IMR-90 (cell line): ENCODE measurements at regions not wholly inside any gene's neighbourhood (a gene's known extent, or its start where the extent isn't known, plus 50 kb on each side); places are given as distances from the start of the nearest gene placed in this dataset.

Experiments
- ATAC-seq: fragments of 200-7000 bp; cut with Tn5 transposase; 2 replicates; pipeline ENCODE4 v1.9.1; 2020; ENCODE audit warnings: low read depth, mild to moderate bottlenecking, moderate library complexity
- BruUV-seq: library from RNA; stranded (reverse); fragments of 400-500 nt; replicated peaks from 2 replicates; lab custom pipeline; 2021; lab: Mats Ljungman, UMichigan
- CTCF ChIA-PET: fragments of 300-600 bp; formaldehyde crosslinking; extraction: SDS; loops from one replicate; lab custom pipeline; 2021; ENCODE audit warnings: antibody characterized with exemption; lab: Yijun Ruan, JAX
- POLR2A ChIA-PET: fragments of 300-600 bp; sonication (Branson Sonifier 250); formaldehyde crosslinking; loops from one replicate; lab custom pipeline; 2022; ENCODE audit warnings: antibody characterized with exemption; ENCODE audit not compliant: unreplicated experiment; lab: Charles Lee
- DNase-seq: peaks from one replicate; pipeline ENCODE4 v3.0.0; 2013
- H2AFZ ChIP-seq: replicated peaks from 2 replicates; pipeline ENCODE3; 2013; ENCODE audit warnings: low read length, mild to moderate bottlenecking; ENCODE audit not compliant: poor library complexity
- H2AK5ac ChIP-seq: 2 replicates; pipeline ENCODE4 v1.6.1; 2013; ENCODE audit warnings: low read depth, low read length, inconsistent platforms
- H2AK9ac ChIP-seq: replicated peaks from 2 replicates; pipeline ENCODE3; 2013; ENCODE audit warnings: mild to moderate bottlenecking, low read depth, low read length, moderate library complexity; ENCODE audit not compliant: poor library complexity
- H2BK120ac ChIP-seq: 2 replicates; pipeline ENCODE4 v1.6.1; 2013; ENCODE audit warnings: low read depth, low read length, inconsistent platforms
- H2BK15ac ChIP-seq: 3 replicates; pipeline ENCODE4 v1.6.1; 2013; ENCODE audit warnings: low read depth, low read length, inconsistent platforms
- H2BK20ac ChIP-seq: 2 replicates; pipeline ENCODE4 v1.6.1; 2013; ENCODE audit warnings: low read depth, mild to moderate bottlenecking, inconsistent platforms, low read length, moderate library complexity
- H2BK5ac ChIP-seq: 2 replicates; pipeline ENCODE4 v1.6.1; 2013; ENCODE audit warnings: mild to moderate bottlenecking, low read depth, low read length, inconsistent platforms; ENCODE audit not compliant: poor library complexity, severe bottlenecking
- H3K14ac ChIP-seq: replicated peaks from 2 replicates; pipeline ENCODE4 v1.6.1; 2013; ENCODE audit warnings: low read depth, low read length, inconsistent platforms
- H3K18ac ChIP-seq: 2 replicates; pipeline ENCODE4 v1.6.1; 2013; ENCODE audit warnings: low read depth, low read length, control low read depth
- H3K23ac ChIP-seq: 2 replicates; pipeline ENCODE4 v1.6.1; 2013; ENCODE audit warnings: low read depth, low read length, inconsistent platforms
- H3K27ac ChIP-seq: 2 replicates; pipeline ENCODE4 v1.5.1; 2013; ENCODE audit warnings: mild to moderate bottlenecking, control low read depth, low read length; ENCODE audit not compliant: insufficient read depth
- H3K27me3 ChIP-seq: 2 replicates; pipeline ENCODE4 v1.6.1; 2013; ENCODE audit warnings: low read length; ENCODE audit not compliant: control insufficient read depth, insufficient read depth
- H3K36me3 ChIP-seq: 2 replicates; pipeline ENCODE4 v1.6.1; 2013; ENCODE audit warnings: low read length, mixed read lengths; ENCODE audit not compliant: control insufficient read depth, insufficient read depth
- H3K4ac ChIP-seq: 2 replicates; pipeline ENCODE4 v1.6.1; 2013; ENCODE audit warnings: low read depth, low read length, inconsistent platforms
- H3K4me1 ChIP-seq: 2 replicates; pipeline ENCODE4 v1.6.1; 2013; ENCODE audit warnings: low read length, mixed read lengths; ENCODE audit not compliant: control insufficient read depth, insufficient read depth
- H3K4me2 ChIP-seq: 2 replicates; pipeline ENCODE4 v1.6.1; 2013; ENCODE audit warnings: low read depth, mild to moderate bottlenecking, control low read depth, low read length, moderate library complexity
- H3K4me3 ChIP-seq: 2 replicates; pipeline ENCODE4 v1.5.1; 2013; ENCODE audit warnings: low read depth, mild to moderate bottlenecking, control low read depth, low read length, moderate library complexity; ENCODE audit not compliant: insufficient read depth
- H3K56ac ChIP-seq: 2 replicates; pipeline ENCODE4 v1.6.1; 2013; ENCODE audit warnings: low read length, inconsistent platforms; ENCODE audit not compliant: insufficient read depth; ENCODE audit errors: extremely low read depth
- H3K79me1 ChIP-seq, 2 experiments: 2 replicates each; pipeline ENCODE4 v1.6.1; 2013; ENCODE audit warnings: low read length in 2 of 2, inconsistent platforms in 1 of 2, low read depth in 1 of 2
- H3K9ac ChIP-seq: 2 replicates; pipeline ENCODE4 v1.6.1; 2013; ENCODE audit warnings: low read depth, low read length, control low read depth
- H3K9me1 ChIP-seq: 2 replicates; pipeline ENCODE4 v1.6.1; 2013; ENCODE audit warnings: low read length, inconsistent platforms; ENCODE audit not compliant: insufficient read depth
- H3K9me3 ChIP-seq: 2 replicates; pipeline ENCODE4 v1.6.1; 2013; ENCODE audit warnings: low read length; ENCODE audit not compliant: control insufficient read depth, insufficient read depth
- H4K20me1 ChIP-seq: 2 replicates; pipeline ENCODE4 v1.6.1; 2013; ENCODE audit warnings: low read length, inconsistent platforms; ENCODE audit not compliant: insufficient read depth
- H4K5ac ChIP-seq: 2 replicates; pipeline ENCODE4 v1.6.1; 2013; ENCODE audit warnings: mild to moderate bottlenecking, low read depth, low read length, control low read depth
- H4K8ac ChIP-seq, 2 experiments: 2 replicates each; pipeline ENCODE4 v1.6.1; 2013; ENCODE audit warnings: low read depth in 2 of 2, low read length in 2 of 2, control low read depth in 1 of 2, inconsistent platforms in 1 of 2
- H4K91ac ChIP-seq: 2 replicates; pipeline ENCODE4 v1.6.1; 2013; ENCODE audit warnings: low read depth, low read length, inconsistent platforms; ENCODE audit not compliant: insufficient read depth
- CEBPB ChIP-seq: IDR thresholded peaks from 2 replicates; pipeline ENCODE4 v1.6.1; 2012; ENCODE audit warnings: low read depth, low read length, improper control_type of control experiment
- SMC3 ChIP-seq: fragments of 150-350 bp; IDR thresholded peaks from 2 replicates; pipeline ENCODE4 v1.6.1; 2016; ENCODE audit warnings: low read depth, mild to moderate bottlenecking, antibody characterized with exemption, low read length, moderate library complexity
- WGBS, 2 experiments: methylation state at CpG; one replicate each; pipeline versions ENCODE4 v1.1.5 to v1.1.7; 2013; ENCODE audit warnings: missing lambda C conversion rate in 2 of 2; ENCODE audit not compliant: insufficient read length in 1 of 2; ENCODE audit errors: extremely low coverage in 2 of 2; 5-methylcytosine and 5-hydroxymethylcytosine counted together
- dilution Hi-C: fragments of 300-500 bp; cut with HindIII; formaldehyde crosslinking; loops from one replicate; pipeline ENCODE4 v1.14.3; 2018; ENCODE audit warnings: low sequenced_read_pairs; ENCODE audit not compliant: unreplicated experiment
- in situ Hi-C: fragments of 300-500 bp; cut with MboI; formaldehyde crosslinking; loops from 3 replicates; pipeline ENCODE4 v1.14.3; 2019; ENCODE audit warnings: low sequenced_read_pairs, inconsistent platforms, mixed read lengths
- intact Hi-C: fragments of 100-400 bp; cut with micrococcal nuclease; formaldehyde crosslinking; loops from 2 replicates; pipeline ENCODE4 v1.10.0; 2022

DNA sequence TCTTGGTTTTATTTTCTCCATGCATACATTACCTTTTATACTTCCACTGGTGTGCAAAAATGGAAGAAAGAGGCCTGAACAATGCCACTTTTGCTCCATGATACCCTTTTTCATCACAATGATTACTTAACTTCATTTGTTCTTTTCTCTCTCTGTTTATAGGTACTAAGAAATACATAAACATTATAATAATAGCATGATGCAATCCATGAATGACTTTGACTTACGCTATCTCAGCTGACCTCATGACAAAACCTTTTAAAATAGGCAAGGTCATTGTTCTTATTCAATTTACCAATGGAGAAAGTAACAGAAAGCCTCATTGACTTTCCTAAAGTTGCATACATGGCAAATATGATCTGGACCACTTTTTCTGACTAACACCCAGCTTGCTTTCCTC lies 105.1 kb upstream of the ZEB1 start:
- no peak overlapping the region for H3K56ac ChIP-seq
- CTCF ChIA-PET, result no interaction called here
- no peak overlapping the region for H2AK9ac ChIP-seq
- no peaks in the 10 kb centered on the region for H3K4me1 ChIP-seq
- ATAC-seq (no peak), DNase-seq (no peak)
- H4K20me1 ChIP-seq, result no peaks in the 10 kb centered on the region
- H3K14ac ChIP-seq, result no peak overlapping the region
- no peak overlapping the region for H2AFZ ChIP-seq
- intact Hi-C loops, result no loop called here
- H2BK120ac ChIP-seq, result no peak overlapping the region
- no peak overlapping the region for H3K4me3 ChIP-seq
- no peak overlapping the region for H3K23ac ChIP-seq
- TF ChIP-seq CEBPB (peak; percentile 49), SMC3 (no peak)
- no peak overlapping the region for H3K18ac ChIP-seq
- no peaks in the 10 kb centered on the region for H3K27me3 ChIP-seq
- H4K91ac ChIP-seq, result no peak overlapping the region
- no TSS peak for BruUV-seq
- WGBS, 2 experiments, result no CpG with 5 or more reads among the region's 1 CpG
- no peak overlapping the region for H2AK5ac ChIP-seq
- POLR2A ChIA-PET, result no interaction called here
- H2BK15ac ChIP-seq, result no peak overlapping the region
- no peak overlapping the region for H4K8ac ChIP-seq
- no peak overlapping the region for H4K5ac ChIP-seq
- in situ Hi-C loops, result no loop called here
- H3K36me3 ChIP-seq, result no peaks in the 10 kb centered on the region
- no peak overlapping the region for H2BK20ac ChIP-seq
- H3K9ac ChIP-seq, result no peak overlapping the region
- H3K79me1 ChIP-seq, result no peaks in the 10 kb centered on the region
- no peak overlapping the region for H3K4me2 ChIP-seq
- H3K9me3 ChIP-seq, result no peaks in the 10 kb centered on the region
- no peak overlapping the region for H3K4ac ChIP-seq
- no peak overlapping the region for H3K27ac ChIP-seq
- H3K9me1 ChIP-seq, result no peaks in the 10 kb centered on the region; the same call in 1 of the 2 replicates
- dilution Hi-C loops, result no loop called here
- no peak overlapping the region for H2BK5ac ChIP-seq
